SK-N-SH (cell line): ENCODE measurements at regions not wholly inside any gene's neighbourhood (a gene's known extent, or its start where the extent isn't known, plus 50 kb on each side); places are given as distances from the start of the nearest gene placed in this dataset.

Experiments used
- CTCF ChIA-PET: fragments of 300-600, 350-600 bp; formaldehyde crosslinking; extraction: SDS; loops from one replicate; lab custom pipeline; 2021; lab: Yijun Ruan, JAX
- POLR2A ChIA-PET: fragments of 350-600 bp; sonication (Branson Sonifier 250); formaldehyde crosslinking; extraction: SDS; loops from one replicate; lab custom pipeline; 2020; ENCODE audit warnings: antibody characterized with exemption, inconsistent platforms; lab: Yijun Ruan, JAX
- DNase-seq: peaks from one replicate; pipeline ENCODE4 v3.0.0; 2012
- H2AFZ ChIP-seq: fragments of 200-600 bp; sonication (generic); 2 replicates; pipeline ENCODE4 v1.8.1; 2016; ENCODE audit warnings: antibody characterized with exemption, mild to moderate bottlenecking, low read depth
- H3F3A ChIP-seq: fragments of 200-600 bp; sonication (generic); replicated peaks from 2 replicates; pipeline ENCODE3; 2016; ENCODE audit warnings: antibody characterized with exemption, mild to moderate bottlenecking; ENCODE audit not compliant: insufficient read depth
- H3K27ac ChIP-seq, 2 experiments: fragments of 200-500 bp in 1 of 2; fragments of 200-600 bp in 1 of 2; sonication (Bioruptor generic) in 1 of 2; sonication (generic), shearing (Covaris generic) in 1 of 2; 2 replicates each; pipeline versions ENCODE4 v1.5.1 to v1.6.1; 2014 to 2016; ENCODE audit warnings: low read depth in 2 of 2, inconsistent platforms in 1 of 2, low read length in 1 of 2, mild to moderate bottlenecking in 1 of 2, mixed read lengths in 1 of 2
- H3K27me3 ChIP-seq: fragments of 200-600 bp; sonication (generic), shearing (Covaris generic); 2 replicates; pipeline ENCODE4 v1.6.1; 2016; ENCODE audit warnings: mixed run types; ENCODE audit not compliant: insufficient read depth
- H3K36me3 ChIP-seq, 2 experiments: fragments of 200-500 bp in 1 of 2; fragments of 200-600 bp in 1 of 2; sonication (Bioruptor generic) in 1 of 2; sonication (generic) in 1 of 2; replicated peaks in 1 of 2; 2 replicates each; pipeline versions ENCODE3 to v1.5.1; 2014 to 2016; ENCODE audit warnings: low read length in 1 of 2, mild to moderate bottlenecking in 1 of 2; ENCODE audit not compliant: insufficient read depth in 2 of 2, control insufficient read depth in 1 of 2
- H3K4me1 ChIP-seq, 2 experiments: fragments of 200-500 bp in 1 of 2; fragments of 200-600 bp in 1 of 2; sonication (Bioruptor generic) in 1 of 2; sonication (generic), shearing (Covaris generic) in 1 of 2; 2 replicates each; pipeline versions ENCODE4 v1.5.1 to v1.6.1; 2014 to 2016; ENCODE audit warnings: low read depth in 1 of 2, low read length in 1 of 2, mixed run types in 1 of 2; ENCODE audit not compliant: insufficient read depth in 2 of 2, control insufficient read depth in 1 of 2
- H3K4me2 ChIP-seq: fragments of 200-600 bp; sonication (generic), shearing (Covaris generic); 2 replicates; pipeline ENCODE4 v1.6.1; 2017; ENCODE audit warnings: mixed run types
- H3K4me3 ChIP-seq, 2 experiments: fragments of 200-500 bp in 1 of 2; fragments of 200-600 bp in 1 of 2; sonication (Bioruptor generic) in 1 of 2; sonication (generic), shearing (Covaris generic) in 1 of 2; 2 replicates each; pipeline versions ENCODE4 v1.5.1 to v1.8.1; 2014 to 2016; ENCODE audit warnings: low read depth in 2 of 2, inconsistent platforms in 1 of 2, low read length in 1 of 2, mild to moderate bottlenecking in 1 of 2, mixed read lengths in 1 of 2, moderate library complexity in 1 of 2
- H3K79me2 ChIP-seq: fragments of 200-600 bp; sonication (generic); 2 replicates; pipeline ENCODE4 v1.8.1; 2017; ENCODE audit warnings: mild to moderate bottlenecking; ENCODE audit not compliant: insufficient read depth
- H3K9ac ChIP-seq: fragments of 200-600 bp; sonication (generic); 2 replicates; pipeline ENCODE4 v1.6.1; 2017; ENCODE audit warnings: mixed run types
- H3K9me2 ChIP-seq: fragments of 200-600 bp; sonication (generic); 2 replicates; pipeline ENCODE4 v1.6.1; 2017; ENCODE audit warnings: mixed run types
- H3K9me3 ChIP-seq: fragments of 200-600 bp; sonication (generic); 2 replicates; pipeline ENCODE4 v1.6.1; 2017; ENCODE audit warnings: mixed run types, mild to moderate bottlenecking, moderate library complexity
- H4K20me1 ChIP-seq: fragments of 200-600 bp; sonication (generic); 2 replicates; pipeline ENCODE4 v1.6.1; 2017; ENCODE audit warnings: mild to moderate bottlenecking, mixed run types; ENCODE audit not compliant: insufficient read depth
- CHD2 ChIP-seq: fragments of 150-350 bp; IDR thresholded peaks from 2 replicates; pipeline ENCODE4 v1.6.1; 2018; ENCODE audit warnings: low read length; ENCODE audit not compliant: partially characterized antibody
- ELF1 ChIP-seq: IDR thresholded peaks from 2 replicates; pipeline ENCODE4 v1.4.0; 2012
- EP300 ChIP-seq, 2 experiments: IDR thresholded peaks; 2 replicates each; pipeline versions ENCODE4 v1.4.0 to v1.6.1; 2012; ENCODE audit warnings: borderline replicate concordance in 1 of 2, low read depth in 1 of 2, low read length in 1 of 2
- EZH2phosphoT487 ChIP-seq: fragments of 200-600 bp; sonication (generic); IDR thresholded peaks from 2 replicates; pipeline ENCODE4 v1.6.1; 2017; ENCODE audit warnings: low read depth, mixed run types, mild to moderate bottlenecking, antibody characterized with exemption, moderate library complexity, borderline replicate concordance
- GATA2 ChIP-seq: sonication (generic); formaldehyde crosslinking; IDR thresholded peaks from 2 replicates; pipeline ENCODE4 v1.5.0; 2020; ENCODE audit warnings: mild to moderate bottlenecking, missing genetic modification reagents
- NFIC ChIP-seq: IDR thresholded peaks from 2 replicates; pipeline ENCODE4 v1.4.0; 2012; ENCODE audit warnings: borderline replicate concordance
- NRF1 ChIP-seq: IDR thresholded peaks from 2 replicates; pipeline ENCODE4 v1.6.1; 2012; ENCODE audit warnings: low read depth, mild to moderate bottlenecking, low read length
- RAD21 ChIP-seq: IDR thresholded peaks from 2 replicates; pipeline ENCODE4 v1.6.1; 2012; ENCODE audit warnings: mild to moderate bottlenecking, low read length
- RXRA ChIP-seq: IDR thresholded peaks from 2 replicates; pipeline ENCODE4 v1.4.0; 2012; ENCODE audit warnings: low read depth, mild to moderate bottlenecking, borderline replicate concordance
- SMC3 ChIP-seq: IDR thresholded peaks from 2 replicates; pipeline ENCODE4 v1.6.1; 2012; ENCODE audit warnings: low read depth, low read length, improper control_type of control experiment
- TAF1 ChIP-seq: IDR thresholded peaks from 2 replicates; pipeline ENCODE4 v1.6.1; 2012; ENCODE audit warnings: low read depth, mild to moderate bottlenecking, low read length, moderate library complexity, borderline replicate concordance
- TEAD4 ChIP-seq: IDR thresholded peaks from 2 replicates; pipeline ENCODE4 v1.4.0; 2012; ENCODE audit warnings: mild to moderate bottlenecking, borderline replicate concordance; ENCODE audit not compliant: insufficient read depth
- WGBS: methylation state at CpG from one replicate; pipeline ENCODE4 v1.1.6; 2017; ENCODE audit warnings: low lambda C conversion rate; 5-methylcytosine and 5-hydroxymethylcytosine counted together
- TF ChIP-seq, protein P1 (sequence below): IDR thresholded peaks from 2 replicates; pipeline ENCODE4 v1.4.0; 2012; ENCODE audit warnings: low read depth
- TF ChIP-seq, protein P2 (sequence below): IDR thresholded peaks from 2 replicates; pipeline ENCODE4 v1.4.0; 2012; ENCODE audit warnings: low read depth, borderline replicate concordance
- TF ChIP-seq, protein P3 (sequence below): fragments of 200-600 bp; sonication (generic); IDR thresholded peaks from 2 replicates; pipeline ENCODE4 v1.6.1; 2017; ENCODE audit warnings: antibody characterized with exemption, mild to moderate bottlenecking, moderate library complexity

DNA sequence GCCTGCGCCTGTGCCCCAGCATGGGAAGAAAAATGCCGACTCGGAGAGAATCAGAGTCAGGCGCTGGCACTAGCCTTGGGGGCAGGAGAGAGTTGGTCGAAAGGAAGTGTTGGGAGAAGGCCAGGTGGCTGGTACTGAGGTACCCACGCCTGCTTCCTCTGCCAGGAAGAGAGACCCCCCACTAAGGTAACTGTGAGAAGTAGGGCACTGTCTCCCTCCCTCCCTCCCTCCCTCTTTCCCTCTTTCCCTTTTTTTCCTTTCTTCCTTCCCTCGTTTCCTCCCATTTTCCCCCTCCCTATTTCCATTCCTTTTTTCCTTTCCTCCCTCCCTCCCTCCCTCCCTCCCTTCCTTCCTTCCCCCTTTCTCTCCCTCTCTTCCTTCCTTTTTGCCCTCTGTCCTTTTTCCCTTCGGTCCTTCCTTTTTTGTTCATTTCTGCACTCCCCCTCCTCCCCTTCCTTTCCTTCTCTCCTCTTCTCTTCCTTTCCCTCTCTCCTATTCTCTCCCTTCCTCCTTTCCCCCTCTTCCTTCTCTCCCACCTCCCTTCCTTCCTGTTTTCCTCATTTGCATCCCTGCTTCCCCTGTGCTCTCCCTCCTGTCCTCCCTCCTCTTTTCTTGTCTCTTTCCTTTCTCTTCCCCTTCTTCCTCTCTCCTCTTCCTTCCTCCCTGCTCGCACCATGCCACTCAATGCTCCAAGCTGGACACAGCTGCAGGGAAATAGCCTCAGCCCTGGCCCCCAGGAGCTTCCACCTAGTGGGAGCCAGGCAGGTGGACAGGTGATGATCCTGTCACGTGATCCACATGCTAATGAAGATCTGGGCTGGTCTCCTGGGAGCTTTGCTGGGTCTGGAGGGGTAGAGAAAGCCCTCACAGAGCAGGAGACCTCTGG, 148.0 kb downstream of the DHX35 start:
- no peaks in the 10 kb centered on the region for H3K36me3 ChIP-seq
- POLR2A ChIA-PET, result no interaction called here
- WGBS, result 21% methylated on average over 10 of the region's 10 CpGs
- H3K4me1 ChIP-seq, result peaks cover 0 to 4% of the 10 kb centered on the region in 2 experiments; a peak in 1 of 4 replicates
- no peak overlapping the region for H2AFZ ChIP-seq
- H3K9ac ChIP-seq, result no peak overlapping the region
- no peak overlapping the region for H3K4me2 ChIP-seq
- peaks cover 5% of the 10 kb centered on the region; the same call in 1 of the 2 replicates for H3K27me3 ChIP-seq
- H4K20me1 ChIP-seq, result no peaks in the 10 kb centered on the region
- no peaks in the 10 kb centered on the region for H3K9me3 ChIP-seq
- no peaks in the 10 kb centered on the region for H3K9me2 ChIP-seq
- no peak for DNase-seq
- no peak overlapping the region for H3K4me3 ChIP-seq
- no peaks in the 10 kb centered on the region for H3F3A ChIP-seq
- TF ChIP-seq CHD2 (no peak), ELF1 (no peak), SMC3 (no peak), RXRA (no peak), NRF1 (no peak), GATA2 (CRISPR knock-in tag) (no peak), TAF1 (no peak), NFIC (no peak), EZH2phosphoT487 (no peak), EP300 (IDR thresholded peaks at IDR 0.05; ENCODE audit: borderline replicate concordance in 1 of 2, low read depth in 1 of 2, low read length in 1 of 2) (no peak), TEAD4 (no peak), RAD21 (no peak)
- TF ChIP-seq, protein P1, sequence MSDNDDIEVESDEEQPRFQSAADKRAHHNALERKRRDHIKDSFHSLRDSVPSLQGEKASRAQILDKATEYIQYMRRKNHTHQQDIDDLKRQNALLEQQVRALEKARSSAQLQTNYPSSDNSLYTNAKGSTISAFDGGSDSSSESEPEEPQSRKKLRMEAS, result no peak
- TF ChIP-seq, protein P2, sequence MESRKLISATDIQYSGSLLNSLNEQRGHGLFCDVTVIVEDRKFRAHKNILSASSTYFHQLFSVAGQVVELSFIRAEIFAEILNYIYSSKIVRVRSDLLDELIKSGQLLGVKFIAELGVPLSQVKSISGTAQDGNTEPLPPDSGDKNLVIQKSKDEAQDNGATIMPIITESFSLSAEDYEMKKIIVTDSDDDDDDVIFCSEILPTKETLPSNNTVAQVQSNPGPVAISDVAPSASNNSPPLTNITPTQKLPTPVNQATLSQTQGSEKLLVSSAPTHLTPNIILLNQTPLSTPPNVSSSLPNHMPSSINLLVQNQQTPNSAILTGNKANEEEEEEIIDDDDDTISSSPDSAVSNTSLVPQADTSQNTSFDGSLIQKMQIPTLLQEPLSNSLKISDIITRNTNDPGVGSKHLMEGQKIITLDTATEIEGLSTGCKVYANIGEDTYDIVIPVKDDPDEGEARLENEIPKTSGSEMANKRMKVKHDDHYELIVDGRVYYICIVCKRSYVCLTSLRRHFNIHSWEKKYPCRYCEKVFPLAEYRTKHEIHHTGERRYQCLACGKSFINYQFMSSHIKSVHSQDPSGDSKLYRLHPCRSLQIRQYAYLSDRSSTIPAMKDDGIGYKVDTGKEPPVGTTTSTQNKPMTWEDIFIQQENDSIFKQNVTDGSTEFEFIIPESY, result no peak
- TF ChIP-seq, protein P3, sequence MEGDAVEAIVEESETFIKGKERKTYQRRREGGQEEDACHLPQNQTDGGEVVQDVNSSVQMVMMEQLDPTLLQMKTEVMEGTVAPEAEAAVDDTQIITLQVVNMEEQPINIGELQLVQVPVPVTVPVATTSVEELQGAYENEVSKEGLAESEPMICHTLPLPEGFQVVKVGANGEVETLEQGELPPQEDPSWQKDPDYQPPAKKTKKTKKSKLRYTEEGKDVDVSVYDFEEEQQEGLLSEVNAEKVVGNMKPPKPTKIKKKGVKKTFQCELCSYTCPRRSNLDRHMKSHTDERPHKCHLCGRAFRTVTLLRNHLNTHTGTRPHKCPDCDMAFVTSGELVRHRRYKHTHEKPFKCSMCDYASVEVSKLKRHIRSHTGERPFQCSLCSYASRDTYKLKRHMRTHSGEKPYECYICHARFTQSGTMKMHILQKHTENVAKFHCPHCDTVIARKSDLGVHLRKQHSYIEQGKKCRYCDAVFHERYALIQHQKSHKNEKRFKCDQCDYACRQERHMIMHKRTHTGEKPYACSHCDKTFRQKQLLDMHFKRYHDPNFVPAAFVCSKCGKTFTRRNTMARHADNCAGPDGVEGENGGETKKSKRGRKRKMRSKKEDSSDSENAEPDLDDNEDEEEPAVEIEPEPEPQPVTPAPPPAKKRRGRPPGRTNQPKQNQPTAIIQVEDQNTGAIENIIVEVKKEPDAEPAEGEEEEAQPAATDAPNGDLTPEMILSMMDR, result no peak
- H3K79me2 ChIP-seq, result no peaks in the 10 kb centered on the region
- no peak overlapping the region for H3K27ac ChIP-seq
- CTCF ChIA-PET, result interaction anchor here (0.7 to 7.3 kb wide), 6 partner anchors 30 to 1853 kb away, joined by 3 to 119 read pairs (median 4); no protein-coding TSS in a partner anchor
